HUDEP-2 (cell line): ENCODE measurements at regions not wholly inside any gene's neighbourhood (a gene's known extent, or its start where the extent isn't known, plus 50 kb on each side); places are given as distances from the start of the nearest gene placed in this dataset.

ENCODE experiments used
- DNase-seq, 76 experiments: peaks; one replicate each; lab custom pipeline; 2025; ENCODE audit not compliant: unreplicated experiment in 76 of 76; lab: John Stamatoyannopoulos, UW

DNA sequence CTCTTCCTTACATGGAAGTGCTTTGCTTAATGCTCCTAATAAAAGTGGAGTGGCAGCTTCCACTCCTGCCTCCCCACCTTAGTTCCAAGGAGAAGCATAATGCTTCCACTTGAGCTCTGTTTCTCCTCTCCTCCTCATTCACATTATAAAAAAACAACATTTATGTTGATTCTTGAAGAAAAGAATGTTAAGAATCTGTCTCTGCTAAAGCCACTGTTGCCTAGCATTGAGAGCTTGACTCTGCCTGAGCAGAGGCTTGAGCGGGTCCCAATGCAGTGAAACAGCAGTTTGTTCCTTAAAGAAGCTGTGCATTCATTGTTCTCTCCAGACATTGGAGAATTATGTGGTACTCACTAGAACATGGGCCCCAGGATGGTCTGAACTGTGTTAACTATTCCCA, 101.5 kb upstream of the GHR start:
- DNase-seq, result no peak

DNA sequence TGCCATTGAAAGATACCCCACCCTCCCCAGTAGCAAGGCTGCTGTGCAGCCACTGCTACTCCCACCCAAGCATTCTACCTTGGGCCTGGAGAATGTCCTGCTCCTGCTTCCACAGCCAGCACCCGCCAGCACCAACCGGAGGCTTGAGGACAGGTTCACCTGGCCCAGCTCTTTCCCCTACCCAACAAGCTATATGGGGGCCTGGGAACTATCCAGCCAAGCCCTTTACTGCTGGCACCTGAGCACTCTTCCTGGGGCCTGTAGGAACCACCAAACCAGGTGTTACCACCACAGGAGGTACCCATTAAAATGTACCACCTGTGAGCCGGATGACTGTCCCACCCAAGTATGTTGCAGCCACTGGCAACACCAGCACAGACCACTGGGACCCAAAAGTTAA, 86.1 kb upstream of the GHR start:
- no peak for DNase-seq

GRCh38 chr5:42337607-42338006, 85.6 kb upstream of the GHR start:
- DNase-seq, result no peak

- no peak for DNase-seq
Observed at GRCh38 chr5:42338136-42338535, 85.1 kb upstream of the GHR start.

DNA sequence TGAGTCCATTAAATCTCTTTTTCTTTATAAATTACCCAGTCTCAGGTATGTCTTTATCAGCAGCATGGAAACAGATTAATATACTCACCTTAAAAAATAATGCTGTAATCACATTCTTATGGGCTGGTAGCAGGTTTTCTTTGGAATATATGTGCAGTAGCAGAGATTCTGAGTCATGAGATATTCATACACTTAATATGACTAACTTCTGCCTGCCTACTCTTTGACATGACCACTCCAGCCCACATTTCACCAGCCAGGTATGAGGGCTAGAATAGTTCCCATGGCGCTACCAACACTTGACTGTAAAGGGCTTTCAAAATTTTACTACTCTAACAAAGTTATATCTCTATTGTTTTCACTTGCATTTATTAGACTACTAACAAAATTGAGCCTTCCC, 74.1 kb upstream of the GHR start:
- no peak for DNase-seq

- DNase-seq, result no peak
Observed at GRCh38 chr5:42351956-42352355, 71.3 kb upstream of the GHR start.

DNA sequence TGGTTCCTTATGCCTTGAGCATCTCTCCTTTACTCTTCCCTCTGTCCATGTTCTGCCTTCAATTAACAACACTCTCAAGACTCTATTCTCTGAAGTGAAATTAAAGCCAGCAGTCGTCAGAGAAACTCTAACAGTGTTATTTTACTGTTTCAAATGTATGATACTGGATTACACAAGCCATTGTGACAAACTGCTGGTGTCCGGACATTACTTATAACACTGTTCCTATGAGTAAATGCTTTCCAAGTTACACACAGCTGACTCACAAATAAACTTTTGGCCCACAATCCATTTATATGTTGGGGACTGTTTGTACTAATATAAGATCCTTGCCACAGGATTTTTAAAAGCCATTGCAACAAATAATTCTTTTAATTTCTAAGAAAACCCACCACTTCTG, 63.2 kb upstream of the GHR start:
- no peak for DNase-seq

- DNase-seq, result no peak
Observed at GRCh38 chr5:42360616-42361314, 62.5 kb upstream of the GHR start.

DNA sequence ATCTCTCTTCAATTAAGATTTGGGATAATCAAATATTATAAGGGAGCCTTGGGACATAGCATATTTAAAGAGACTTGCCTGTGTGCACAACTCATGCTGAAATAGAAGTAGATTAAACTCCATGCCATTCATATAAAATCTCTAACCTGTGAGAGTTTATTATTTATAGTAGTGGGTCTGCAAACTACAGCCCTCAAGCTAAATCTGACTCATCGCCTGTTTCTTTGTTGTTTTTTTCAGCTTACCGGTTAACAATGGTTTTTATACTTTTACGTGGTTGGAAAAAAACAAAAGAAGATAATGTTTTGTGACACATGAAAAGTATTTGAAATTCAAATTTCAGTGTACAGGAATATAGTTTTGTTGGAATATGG, 61.9 kb upstream of the GHR start:
- no peak for DNase-seq

GRCh38 chr5:42366051-42366450, 57.2 kb upstream of the GHR start:
- no peak for DNase-seq
